ENCODE measurements at regions not wholly inside any gene's neighbourhood (a gene's known extent, or its start where the extent isn't known, plus 50 kb on each side); places are given as distances from the start of the nearest gene placed in this dataset.
"Not testable (repeated sequence)": the region's sequence is repeated elsewhere in the genome, so short reads cannot be mapped to it uniquely, and the experiment has no call there.

GRCh38 chr20:30295967-30296366 lies 961.5 kb upstream of the DEFB115 start:
- intact Hi-C loops (cut with DNase I); DNase-seq; ATAC-seq: not testable (repeated sequence)

GRCh38 chr20:30297878-30298595 lies 959.4 kb upstream of the DEFB115 start:
- ATAC-seq; H3K4me3 ChIP-seq; H3K36me3 ChIP-seq (replicated peaks in 1 of 2; ENCODE audit: insufficient read depth in 1 of 2, low read depth in 2 of 2); H3K9me3 ChIP-seq; H3K27me3 ChIP-seq; intact Hi-C loops (cut with DNase I): not testable (repeated sequence)
- Histone ChIP-seq H3K27ac (peak overlapping the region; percentile 42 to 66 (median 60)), H3K4me1 (peaks cover 41% of the 10 kb centered on the region)
- WGBS, 2 donors = 8 to 43% methylated on average over 1 of the region's 1 CpG
- peak; percentile 46 to 75 (median 64) for DNase-seq

More at GRCh38 chr20:30295967-30296366, 961.5 kb upstream of the DEFB115 start:
- not testable (repeated sequence) for H3K36me3 ChIP-seq (replicated peaks in 1 of 2; ENCODE audit: insufficient read depth in 1 of 2, low read depth in 2 of 2); H3K4me3 ChIP-seq; H3K27me3 ChIP-seq; H3K27ac ChIP-seq; H3K9me3 ChIP-seq
- H3K4me1 ChIP-seq = peaks cover 47% of the 10 kb centered on the region
- 85 to 86% methylated on average over 5 to 8 of the region's 9 CpGs for WGBS, 2 donors

GRCh38 chr20:30300220-30300642 lies 957.2 kb upstream of the DEFB115 start:
- H3K9me3 ChIP-seq; intact Hi-C loops (cut with DNase I); H3K27ac ChIP-seq; H3K4me3 ChIP-seq; H3K27me3 ChIP-seq; DNase-seq; ATAC-seq; H3K36me3 ChIP-seq (replicated peaks in 1 of 2; ENCODE audit: insufficient read depth in 1 of 2, low read depth in 2 of 2): not testable (repeated sequence)
- WGBS, 2 donors = 15 to 60% methylated on average over 1 to 33 of the region's 33 CpGs
- peaks cover 41% of the 10 kb centered on the region for H3K4me1 ChIP-seq

GRCh38 chr20:30302786-30303185 lies 954.7 kb upstream of the DEFB115 start:
- DNase-seq; intact Hi-C loops (cut with DNase I): not testable (repeated sequence)
- H3K4me1 ChIP-seq = peaks cover 23% of the 10 kb centered on the region

GRCh38 chr20:30309938-30310337 lies 947.5 kb upstream of the DEFB115 start:
- intact Hi-C loops (cut with DNase I); H3K36me3 ChIP-seq (replicated peaks in 1 of 2; ENCODE audit: insufficient read depth in 1 of 2, low read depth in 2 of 2); H3K27me3 ChIP-seq; DNase-seq; H3K4me3 ChIP-seq; H3K9me3 ChIP-seq; H3K4me1 ChIP-seq; ATAC-seq: not testable (repeated sequence)
- WGBS, 2 donors = 11 to 20% methylated on average over 1 of the region's 1 CpG
- peak overlapping the region in 3 of 4 donors; percentile 21 to 60 (median 25) for H3K27ac ChIP-seq

More at GRCh38 chr20:30302786-30303185, 954.7 kb upstream of the DEFB115 start:
- H3K4me3 ChIP-seq; ATAC-seq; H3K27me3 ChIP-seq; H3K36me3 ChIP-seq (replicated peaks in 1 of 2; ENCODE audit: insufficient read depth in 1 of 2, low read depth in 2 of 2); H3K9me3 ChIP-seq; H3K27ac ChIP-seq: not testable (repeated sequence)

GRCh38 chr20:30310385-30310784 lies 947.1 kb upstream of the DEFB115 start:
- DNase-seq; ATAC-seq; H3K9me3 ChIP-seq; intact Hi-C loops (cut with DNase I); H3K27me3 ChIP-seq; H3K4me1 ChIP-seq; H3K4me3 ChIP-seq; H3K36me3 ChIP-seq (replicated peaks in 1 of 2; ENCODE audit: insufficient read depth in 1 of 2, low read depth in 2 of 2): not testable (repeated sequence)
- peak overlapping the region in 2 of 4 donors; percentile 21 to 60 for H3K27ac ChIP-seq
- 75 to 81% methylated on average over 2 of the region's 2 CpGs for WGBS, 2 donors

- 88 to 94% methylated on average over 4 of the region's 4 CpGs for WGBS, 2 donors
- H3K27ac ChIP-seq, ATAC-seq: not testable (repeated sequence)
Measured at GRCh38 chr20:30312220-30312619, 945.2 kb upstream of the DEFB115 start.

GRCh38 chr20:30313660-30314059 lies 943.8 kb upstream of the DEFB115 start:
- ATAC-seq; H3K27ac ChIP-seq; H3K4me3 ChIP-seq; H3K27me3 ChIP-seq; intact Hi-C loops (cut with DNase I); H3K9me3 ChIP-seq; H3K36me3 ChIP-seq (replicated peaks in 1 of 2; ENCODE audit: insufficient read depth in 1 of 2, low read depth in 2 of 2); DNase-seq; H3K4me1 ChIP-seq: not testable (repeated sequence)
- WGBS, 2 donors = 43% methylated on average over 1 of the region's 1 CpG

More at GRCh38 chr20:30312220-30312619, 945.2 kb upstream of the DEFB115 start:
- H3K4me1 ChIP-seq; H3K9me3 ChIP-seq; intact Hi-C loops (cut with DNase I); DNase-seq; H3K36me3 ChIP-seq (replicated peaks in 1 of 2; ENCODE audit: insufficient read depth in 1 of 2, low read depth in 2 of 2); H3K27me3 ChIP-seq; H3K4me3 ChIP-seq: not testable (repeated sequence)

- H3K4me1 ChIP-seq; H3K27ac ChIP-seq; H3K4me3 ChIP-seq; intact Hi-C loops (cut with DNase I); H3K9me3 ChIP-seq; DNase-seq; H3K36me3 ChIP-seq (replicated peaks in 1 of 2; ENCODE audit: insufficient read depth in 1 of 2, low read depth in 2 of 2); ATAC-seq; H3K27me3 ChIP-seq: not testable (repeated sequence)
- 20 to 27% methylated on average over 20 to 23 of the region's 23 CpGs for WGBS, 2 donors
Measured at GRCh38 chr20:30316063-30316462, 941.4 kb upstream of the DEFB115 start.

GRCh38 chr20:30316532-30317299 lies 940.7 kb upstream of the DEFB115 start:
- WGBS, 2 donors = 17 to 23% methylated on average over 33 to 44 of the region's 47 CpGs
- intact Hi-C loops (cut with DNase I); DNase-seq: not testable (repeated sequence)

GRCh38 chr20:30333744-30334143 lies 923.7 kb upstream of the DEFB115 start:
- intact Hi-C loops (cut with DNase I); H3K36me3 ChIP-seq (replicated peaks in 1 of 2; ENCODE audit: insufficient read depth in 1 of 2, low read depth in 2 of 2); ATAC-seq; H3K27ac ChIP-seq; H3K9me3 ChIP-seq; DNase-seq; H3K27me3 ChIP-seq; H3K4me3 ChIP-seq; H3K4me1 ChIP-seq: not testable (repeated sequence)
- WGBS, 2 donors = 69 to 75% methylated on average over 5 of the region's 5 CpGs

More at GRCh38 chr20:30316532-30317299, 940.7 kb upstream of the DEFB115 start:
- H3K36me3 ChIP-seq (replicated peaks in 1 of 2; ENCODE audit: insufficient read depth in 1 of 2, low read depth in 2 of 2); H3K4me1 ChIP-seq; H3K9me3 ChIP-seq; ATAC-seq; H3K27me3 ChIP-seq; H3K27ac ChIP-seq; H3K4me3 ChIP-seq: not testable (repeated sequence)
